ENCODE measurements at regions not wholly inside any gene's neighbourhood (a gene's known extent, or its start where the extent isn't known, plus 50 kb on each side); places are given as distances from the start of the nearest gene placed in this dataset.

GRCh38 chr12:42763682-42764081 lies 174.1 kb upstream of the PRICKLE1 start:
- Mint-ChIP-seq H3K36me3 (ENCODE audit: insufficient read depth in 1 of 3, low read depth in 3 of 3) (no peaks in the 10 kb centered on the region), H3K27me3 (ENCODE audit: low read depth) (no peaks in the 10 kb centered on the region; the same call in none of the 2 replicates), H3K9me3 (no peaks in the 10 kb centered on the region; a peak in 2 of 5 replicates), H3K4me3 (no peak overlapping the region), H3K27ac (no peak overlapping the region), H3K4me1 (peaks cover 19 to 23% of the 10 kb centered on the region in 2 experiments)
- no peaks in the 10 kb centered on the region for H3K79me2 ChIP-seq (ENCODE audit: insufficient read depth, low read length)
- H3K9me3 ChIP-seq (ENCODE audit: control insufficient read depth, low read depth, low read length): no peaks in the 10 kb centered on the region
- H2AFZ ChIP-seq (ENCODE audit: low read length): no peak overlapping the region
- H2BK120ac ChIP-seq (ENCODE audit: low read depth, low read length, poor library complexity, severe bottlenecking): no peak overlapping the region
- no peak overlapping the region for H3K23ac ChIP-seq (ENCODE audit: insufficient read length, low read depth, low read length)
- no peak overlapping the region for H2BK5ac ChIP-seq (ENCODE audit: insufficient read length, low read length)
- H2BK20ac ChIP-seq (ENCODE audit: low read depth, low read length, poor library complexity, severe bottlenecking): no peak overlapping the region
- H3K79me1 ChIP-seq (ENCODE audit: insufficient read depth, low read depth, low read length, poor library complexity, severe bottlenecking): no peaks in the 10 kb centered on the region
- no peak overlapping the region for H3T11ph ChIP-seq (ENCODE audit: low read length)
- no peak overlapping the region for H3K14ac ChIP-seq (ENCODE audit: insufficient read depth, low read length)
- H2AK5ac ChIP-seq (ENCODE audit: insufficient read length, low read length): no peak overlapping the region
- no peak overlapping the region for H3K27ac ChIP-seq (ENCODE audit: insufficient read length, low read depth, low read length)
- H4K5ac ChIP-seq (ENCODE audit: insufficient read length, low read depth, low read length): no peak overlapping the region
- no peaks in the 10 kb centered on the region for H3K27me3 ChIP-seq (ENCODE audit: insufficient read depth, low read length)
- WGBS (ENCODE audit: extremely low coverage, insufficient read length, low lambda C conversion rate): no CpG with 5 or more reads among the region's 4 CpGs
- TF ChIP-seq CTCF (conservative IDR thresholded peaks at IDR 0.05): no peak
- no peak for DNase-seq
- no peak overlapping the region for H4K8ac ChIP-seq (replicated peaks; ENCODE audit: insufficient read length, low read depth, low read length)
- no peak overlapping the region for H2BK15ac ChIP-seq (ENCODE audit: low read depth, low read length)
- no peaks in the 10 kb centered on the region for H4K20me1 ChIP-seq (ENCODE audit: control insufficient read depth, insufficient read depth, insufficient read length)
- no peak overlapping the region for H3K18ac ChIP-seq (ENCODE audit: insufficient read length, low read depth, low read length)
- no peak overlapping the region for H2BK12ac ChIP-seq (ENCODE audit: insufficient read length, low read depth, low read length)
- no peak overlapping the region for H3K56ac ChIP-seq (ENCODE audit: insufficient read length, low read depth, low read length)
- no peak overlapping the region for H3K4me2 ChIP-seq (ENCODE audit: insufficient read depth, insufficient read length, low read length)
- H3K4ac ChIP-seq (ENCODE audit: low read depth, low read length): no peak overlapping the region
- H4K91ac ChIP-seq (ENCODE audit: insufficient read length, low read depth, low read length): no peak overlapping the region
- H3K23me2 ChIP-seq (ENCODE audit: insufficient read length, low read depth, low read length, poor library complexity, severe bottlenecking): no peaks in the 10 kb centered on the region
- H3K4me1 ChIP-seq (ENCODE audit: insufficient read depth, low read length): peaks cover 5% of the 10 kb centered on the region; the same call in 1 of the 2 replicates
- H3K9ac ChIP-seq (ENCODE audit: extremely low read depth, insufficient read length, low read length): no peak overlapping the region
